DOHH2 (cell line): ENCODE measurements at regions not wholly inside any gene's neighbourhood (a gene's known extent, or its start where the extent isn't known, plus 50 kb on each side); places are given as distances from the start of the nearest gene placed in this dataset.

ENCODE experiments used
- H3F3A ChIP-seq: fragments of 200-600 bp; sonication (generic), shearing (Covaris generic); 2 replicates; pipeline ENCODE4 v1.6.0; 2016; ENCODE audit warnings: antibody characterized with exemption, mild to moderate bottlenecking; ENCODE audit not compliant: control insufficient read depth, insufficient read depth
- H3K27ac ChIP-seq: fragments of 200-600 bp; sonication (generic); 2 replicates; pipeline ENCODE4 v1.5.1; 2014; ENCODE audit warnings: low read depth, mild to moderate bottlenecking, low read length, moderate library complexity
- H3K27me3 ChIP-seq: fragments of 200-600 bp; sonication (generic); 2 replicates; pipeline ENCODE4 v1.6.1; 2014; ENCODE audit warnings: mild to moderate bottlenecking, low read length, mixed read lengths; ENCODE audit not compliant: control insufficient read depth
- H3K36me3 ChIP-seq: fragments of 200-600 bp; sonication (generic); 2 replicates; pipeline ENCODE4 v1.6.1; 2014; ENCODE audit warnings: mild to moderate bottlenecking, low read length, moderate library complexity, mixed read lengths; ENCODE audit not compliant: control insufficient read depth
- H3K4me1 ChIP-seq: fragments of 200-600 bp; sonication (generic); 2 replicates; pipeline ENCODE4 v1.6.1; 2014; ENCODE audit warnings: mild to moderate bottlenecking, low read length, mixed read lengths; ENCODE audit not compliant: control insufficient read depth
- H3K4me2 ChIP-seq: fragments of 200-600 bp; sonication (generic); 2 replicates; pipeline ENCODE4 v1.6.0; 2014; ENCODE audit warnings: mild to moderate bottlenecking, low read length, moderate library complexity
- H3K4me3 ChIP-seq: fragments of 200-600 bp; sonication (generic); 2 replicates; pipeline ENCODE4 v1.5.1; 2014; ENCODE audit warnings: mild to moderate bottlenecking, low read length, mixed read lengths
- H3K79me2 ChIP-seq: fragments of 200-600 bp; sonication (generic); 2 replicates; pipeline ENCODE4 v1.6.1; 2014; ENCODE audit warnings: mild to moderate bottlenecking, low read length, mixed read lengths; ENCODE audit not compliant: control insufficient read depth
- H3K9me2 ChIP-seq: fragments of 200-600 bp; sonication (generic); replicated peaks from 2 replicates; pipeline ENCODE4 v1.6.1; 2014; ENCODE audit warnings: mild to moderate bottlenecking, low read length, mixed read lengths; ENCODE audit not compliant: control insufficient read depth
- H3K9me3 ChIP-seq: fragments of 200-600 bp; sonication (generic); 2 replicates; pipeline ENCODE4 v1.6.1; 2014; ENCODE audit warnings: antibody characterized with exemption, low read length, mixed read lengths; ENCODE audit not compliant: control insufficient read depth, insufficient read depth
- H4K20me1 ChIP-seq: fragments of 200-600 bp; sonication (generic); 2 replicates; pipeline ENCODE4 v1.6.0; 2014; ENCODE audit warnings: low read depth, mild to moderate bottlenecking, antibody characterized with exemption, low read length, moderate library complexity; ENCODE audit not compliant: control insufficient read depth, insufficient read depth
- CTCF ChIP-seq: fragments of 200-600 bp; sonication (generic); IDR thresholded peaks from one replicate; pipeline ENCODE4 v1.5.1; 2014; ENCODE audit warnings: antibody characterized with exemption, mild to moderate bottlenecking, low read depth, low read length; ENCODE audit not compliant: poor library complexity, severe bottlenecking
- EZH2phosphoT487 ChIP-seq: fragments of 200-600 bp; sonication (generic); IDR thresholded peaks from 2 replicates; pipeline ENCODE4 v1.6.1; 2017; ENCODE audit warnings: borderline replicate concordance, mild to moderate bottlenecking, antibody characterized with exemption, low read length, moderate library complexity, mixed read lengths

DNA sequence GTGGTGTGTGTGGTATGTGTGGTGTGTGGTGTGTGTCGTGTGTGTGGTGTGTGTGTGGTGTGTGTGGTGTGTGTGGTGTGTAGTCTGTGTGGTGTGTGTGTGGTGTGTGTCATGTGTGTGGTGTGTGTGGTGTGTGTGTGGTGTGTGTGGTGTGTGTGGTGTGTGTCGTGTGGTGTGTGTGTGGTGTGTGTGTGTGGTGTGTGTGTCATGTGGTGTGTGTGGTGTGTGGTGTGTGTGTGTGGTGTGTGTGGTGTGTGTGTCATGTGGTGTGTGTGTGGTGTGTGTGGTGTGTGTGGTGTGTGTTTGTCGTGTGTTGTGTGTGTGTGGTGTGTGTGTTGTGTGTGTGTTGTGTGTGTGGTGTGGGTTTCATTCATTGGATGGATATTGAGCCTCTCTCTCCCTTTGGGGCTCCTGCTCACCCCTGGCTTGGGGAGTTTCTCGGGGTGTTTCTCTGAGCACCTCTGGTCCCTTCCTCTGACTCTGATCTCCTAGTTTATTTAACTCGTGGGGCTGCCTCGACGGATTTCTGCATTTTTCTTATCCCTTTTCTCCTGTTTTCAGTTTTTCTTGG lies 145.8 kb downstream of the DNAJB6 start:
- peaks cover 14% of the 10 kb centered on the region; the same call in 1 of the 2 replicates for H3K9me3 ChIP-seq
- H3K27me3 ChIP-seq = no peaks in the 10 kb centered on the region
- H3F3A ChIP-seq = peaks cover 7% of the 10 kb centered on the region
- no peaks in the 10 kb centered on the region for H3K4me1 ChIP-seq
- H3K9me2 ChIP-seq = no peaks in the 10 kb centered on the region
- no peaks in the 10 kb centered on the region for H4K20me1 ChIP-seq
- TF ChIP-seq EZH2phosphoT487 (no peak), CTCF (no peak)
- no peak overlapping the region for H3K4me3 ChIP-seq
- no peak overlapping the region for H3K27ac ChIP-seq
- H3K4me2 ChIP-seq = no peak overlapping the region
- no peaks in the 10 kb centered on the region for H3K36me3 ChIP-seq
- no peaks in the 10 kb centered on the region for H3K79me2 ChIP-seq

GRCh38 chr7:157483515-157483914 lies 146.7 kb downstream of the DNAJB6 start:
- TF ChIP-seq CTCF = no peak
- TF ChIP-seq EZH2phosphoT487 = no peak
- H3K4me3 ChIP-seq = no peak overlapping the region
- peaks cover 14% of the 10 kb centered on the region; the same call in 1 of the 2 replicates for H3K9me3 ChIP-seq
- no peaks in the 10 kb centered on the region for H3K36me3 ChIP-seq
- H3K4me2 ChIP-seq = no peak overlapping the region
- no peaks in the 10 kb centered on the region for H3K4me1 ChIP-seq
- H3K27ac ChIP-seq = no peak overlapping the region
- no peaks in the 10 kb centered on the region for H3K27me3 ChIP-seq
- no peaks in the 10 kb centered on the region for H3K79me2 ChIP-seq
- H3K9me2 ChIP-seq = no peaks in the 10 kb centered on the region
- H4K20me1 ChIP-seq = no peaks in the 10 kb centered on the region
- peaks cover 7% of the 10 kb centered on the region for H3F3A ChIP-seq

DNA sequence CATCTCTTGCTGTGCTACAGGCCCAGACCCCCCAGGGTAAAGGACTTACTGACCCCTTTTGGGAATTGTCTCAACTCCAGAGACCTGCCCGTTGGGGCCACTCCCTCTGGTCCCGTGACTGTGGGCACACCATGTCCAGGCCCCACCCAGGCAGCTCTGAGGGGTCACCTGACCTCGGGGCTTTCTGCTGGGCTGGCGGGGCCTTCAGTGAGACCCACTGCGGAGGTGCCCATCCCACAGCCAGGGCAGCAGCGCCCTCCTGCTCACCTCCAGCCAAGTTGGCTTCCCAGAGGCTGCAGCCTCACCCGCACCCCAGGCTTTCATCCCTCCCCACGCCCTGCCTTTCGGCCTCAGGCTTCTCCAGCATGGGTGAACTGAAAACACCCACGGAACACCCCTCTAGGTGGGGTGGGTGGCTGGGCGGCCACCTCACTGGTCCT lies 147.2 kb downstream of the DNAJB6 start:
- Histone ChIP-seq H3K27me3 (no peaks in the 10 kb centered on the region), H3F3A (peaks cover 7% of the 10 kb centered on the region), H4K20me1 (no peaks in the 10 kb centered on the region), H3K9me3 (peaks cover 14% of the 10 kb centered on the region; the same call in 1 of the 2 replicates), H3K4me3 (no peak overlapping the region), H3K36me3 (no peaks in the 10 kb centered on the region), H3K79me2 (no peaks in the 10 kb centered on the region), H3K27ac (no peak overlapping the region), H3K4me1 (no peaks in the 10 kb centered on the region), H3K4me2 (no peak overlapping the region), H3K9me2 (no peaks in the 10 kb centered on the region)
- TF ChIP-seq CTCF (no peak), EZH2phosphoT487 (no peak)
